GM12878 (cell line): ENCODE measurements at regions not wholly inside any gene's neighbourhood (a gene's known extent, or its start where the extent isn't known, plus 50 kb on each side); places are given as distances from the start of the nearest gene placed in this dataset.

Experiments used
- CBFB ChIP-seq: IDR thresholded peaks from 2 replicates; pipeline ENCODE4 v1.6.1; 2016; ENCODE audit warnings: antibody characterized with exemption, low read depth
- CHD4 ChIP-seq: fragments of 200-600 bp; sonication (generic); IDR thresholded peaks from 2 replicates; pipeline ENCODE4 v1.6.1; 2016; ENCODE audit warnings: mild to moderate bottlenecking
- CTCF ChIP-seq, 3 experiments: IDR thresholded peaks in 2 of 3; conservative IDR thresholded peaks in 1 of 3; 2 replicates each; pipeline ENCODE4 v1.5.1; 2011; ENCODE audit warnings: low read depth in 3 of 3, low read length in 3 of 3, mild to moderate bottlenecking in 3 of 3, control low read depth in 2 of 3, moderate library complexity in 2 of 3, inconsistent platforms in 1 of 3, mixed read lengths in 1 of 3; ENCODE audit not compliant: control insufficient read depth in 2 of 3, insufficient read depth in 1 of 3; ENCODE audit errors: extremely low read depth in 1 of 3
- EGR1 ChIP-seq, 2 experiments: IDR thresholded peaks; 1 replicate in 1 of 2; 2 replicates in 1 of 2; pipeline ENCODE4 v1.6.1; 2011 to 2012; ENCODE audit warnings: low read depth in 2 of 2, low read length in 2 of 2, borderline replicate concordance in 1 of 2, mild to moderate bottlenecking in 1 of 2, moderate library complexity in 1 of 2
- EZH2 ChIP-seq: IDR thresholded peaks from 2 replicates; pipeline ENCODE4 v1.6.1; 2012; ENCODE audit warnings: low read depth, mild to moderate bottlenecking, control low read depth, inconsistent platforms, low read length, borderline replicate concordance; ENCODE audit not compliant: control insufficient read depth
- POLR2A ChIP-seq: IDR thresholded peaks from 2 replicates; pipeline ENCODE4 v1.6.1; 2011; ENCODE audit warnings: low read depth, mild to moderate bottlenecking, low read length
- RAD21 ChIP-seq: IDR thresholded peaks from 2 replicates; pipeline ENCODE4 v1.6.1; 2011; ENCODE audit warnings: mild to moderate bottlenecking, low read depth, low read length, moderate library complexity; ENCODE audit not compliant: insufficient read depth
- REST ChIP-seq: IDR thresholded peaks from 2 replicates; pipeline ENCODE4 v1.6.1; 2012; ENCODE audit warnings: mild to moderate bottlenecking, low read depth, low read length
- RFX5 ChIP-seq: IDR thresholded peaks from 2 replicates; pipeline ENCODE4 v1.6.1; 2011; ENCODE audit warnings: low read depth, low read length, improper control_type of control experiment
- SIN3A ChIP-seq: IDR thresholded peaks from 2 replicates; pipeline ENCODE4 v1.6.1; 2012; ENCODE audit warnings: low read depth, low read length, improper control_type of control experiment
- SMC3 ChIP-seq: IDR thresholded peaks from 2 replicates; pipeline ENCODE4 v1.6.1; 2011; ENCODE audit warnings: low read length, improper control_type of control experiment, borderline replicate concordance
- ZNF24 ChIP-seq: fragments of 450-650 bp; IDR thresholded peaks from 2 replicates; pipeline ENCODE4 v1.6.1; 2017; ENCODE audit warnings: antibody characterized with exemption, mild to moderate bottlenecking
- ZNF274 ChIP-seq: IDR thresholded peaks from one replicate; pipeline ENCODE4 v1.8.0; 2011; ENCODE audit not compliant: insufficient read length, insufficient read depth
- ZNF384 ChIP-seq: IDR thresholded peaks from 2 replicates; pipeline ENCODE4 v1.6.1; 2012; ENCODE audit warnings: low read depth, mild to moderate bottlenecking, low read length, improper control_type of control experiment, borderline replicate concordance

GRCh38 chr5:144820278-144820677, 649.6 kb downstream of the KCTD16 start:
- TF ChIP-seq POLR2A (no peak), EGR1 (IDR thresholded peaks at IDR 0.05; ENCODE audit: borderline replicate concordance in 1 of 2, low read depth in 2 of 2, low read length in 2 of 2) (no peak), SIN3A (no peak), CBFB (no peak), REST (no peak), ZNF274 (no peak), CTCF (IDR thresholded peaks at IDR 0.05 in 2 of 3, conservative IDR thresholded peaks at IDR 0.05 in 1 of 3; ENCODE audit: control insufficient read depth in 2 of 3, extremely low read depth in 1 of 3, insufficient read depth in 1 of 3, low read depth in 3 of 3, low read length in 3 of 3) (no peak), CHD4 (no peak), ZNF384 (no peak), EZH2 (no peak), RAD21 (no peak), RFX5 (no peak), ZNF24 (no peak), SMC3 (no peak)
